GM19239 (cell line): ENCODE measurements at regions not wholly inside any gene's neighbourhood (a gene's known extent, or its start where the extent isn't known, plus 50 kb on each side); places are given as distances from the start of the nearest gene placed in this dataset.
A peak's percentile ranks its signal among the peaks of the same experiment; 100 is the strongest.
"Not testable (repeated sequence)": the region's sequence is repeated elsewhere in the genome, so short reads cannot be mapped to it uniquely, and the experiment has no call there.

Experiments
- DNase-seq: peaks from one replicate; pipeline ENCODE4 v3.0.0; 2011; ENCODE audit warnings: low spot score; ENCODE audit not compliant: insufficient read length
- FAIRE-seq: peaks from 2 replicates; lab custom pipeline; 2011; peaks lifted over from hg19 to GRCh38; lab: Jason Lieb, UNC

DNA sequence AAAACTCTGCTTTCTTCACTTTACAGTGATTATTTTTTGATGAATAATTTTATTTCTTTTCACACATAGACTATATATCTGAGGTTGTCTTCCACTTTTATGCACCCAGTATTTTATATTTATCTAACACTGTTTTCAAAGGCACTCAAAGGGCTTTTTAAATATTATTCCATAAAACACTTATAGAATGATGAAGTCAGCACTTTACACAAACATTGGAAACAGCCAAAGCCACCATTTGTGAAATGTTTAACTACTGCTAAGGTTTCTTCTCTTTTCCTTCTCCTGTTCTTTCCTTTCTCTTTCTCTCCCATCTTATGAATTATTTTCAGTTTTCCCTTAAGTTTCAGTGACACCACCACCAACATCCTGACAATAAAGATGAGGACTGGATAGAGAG lies 317.7 kb upstream of the FAM78B start:
- DNase-seq (no peak), FAIRE-seq (no peak)

DNA sequence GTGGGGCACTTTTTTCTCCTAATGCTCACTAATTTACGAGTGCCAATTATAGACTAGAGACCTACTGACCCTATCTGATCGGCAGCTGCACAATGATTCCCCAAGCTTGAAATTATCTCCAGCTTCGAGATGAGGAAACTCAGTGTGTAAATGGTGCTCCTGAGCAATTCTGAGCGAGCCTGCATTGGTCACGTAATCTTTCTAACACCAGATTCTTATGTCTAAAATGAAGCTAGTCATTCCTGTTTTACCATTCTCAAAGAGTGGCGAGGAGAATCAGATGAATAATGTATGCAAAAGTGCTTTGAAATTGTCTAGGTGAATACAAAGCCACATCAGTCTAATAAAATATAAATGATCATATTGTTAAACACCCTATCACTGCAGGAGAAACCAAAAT lies 318.1 kb upstream of the FAM78B start:
- DNase-seq (no peak), FAIRE-seq (peak; percentile 60)

DNA sequence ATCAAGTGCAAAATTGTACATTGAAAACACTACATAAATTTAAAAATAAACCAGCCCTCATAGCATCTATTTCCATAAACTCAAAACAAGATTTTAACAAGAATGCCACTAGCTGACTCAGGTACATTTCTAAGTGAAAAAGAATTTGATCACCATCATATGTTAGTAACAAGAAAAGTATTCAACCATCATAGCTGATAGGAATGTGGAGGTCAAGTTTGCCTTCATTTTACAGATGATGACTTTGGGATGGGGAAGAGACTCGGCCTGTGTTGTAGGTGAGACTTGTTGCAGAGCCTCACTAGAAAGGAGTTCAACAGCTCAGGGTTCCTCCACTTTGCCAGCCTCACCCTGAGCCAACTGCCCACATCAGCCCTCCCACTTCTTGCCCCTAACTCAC lies 318.8 kb upstream of the FAM78B start:
- DNase-seq (no peak), FAIRE-seq (no peak)

DNA sequence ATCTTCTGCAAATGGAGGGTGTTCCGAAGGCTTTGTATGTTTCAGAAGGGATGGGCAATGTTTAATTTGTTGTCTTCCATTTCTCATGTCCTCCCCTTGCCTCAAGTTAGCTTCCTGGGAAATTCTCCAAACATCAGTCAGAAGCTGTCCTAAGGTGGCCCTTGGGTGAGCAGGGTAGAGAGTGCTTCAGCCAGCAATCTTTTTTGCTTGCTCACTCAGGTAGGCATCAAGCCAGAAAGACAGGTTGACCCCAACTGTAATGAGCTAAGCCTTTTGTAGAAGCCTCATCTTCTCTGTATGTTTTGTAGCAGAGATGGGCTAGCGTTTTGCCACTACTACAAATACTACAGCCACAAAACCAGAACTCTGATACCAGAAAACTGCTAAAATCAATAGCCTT lies 321.5 kb upstream of the FAM78B start:
- DNase-seq (no peak), FAIRE-seq (no peak)

DNA sequence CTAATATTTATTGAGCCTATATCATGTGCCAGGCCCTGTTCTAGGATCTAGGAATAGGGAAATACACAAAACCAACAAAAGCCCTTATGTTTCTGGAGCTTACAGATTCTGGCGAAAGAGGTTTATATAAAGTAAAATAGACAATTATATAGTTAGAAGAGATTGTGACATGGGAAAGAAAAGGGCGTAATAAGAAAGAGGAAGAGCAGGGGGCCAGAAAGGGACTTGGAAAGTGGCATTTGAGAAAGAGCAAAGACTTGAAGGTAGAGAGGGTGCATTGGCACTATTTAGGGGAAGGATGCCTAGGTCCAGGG lies 322.5 kb upstream of the FAM78B start:
- FAIRE-seq (no peak), DNase-seq (no peak)

DNA sequence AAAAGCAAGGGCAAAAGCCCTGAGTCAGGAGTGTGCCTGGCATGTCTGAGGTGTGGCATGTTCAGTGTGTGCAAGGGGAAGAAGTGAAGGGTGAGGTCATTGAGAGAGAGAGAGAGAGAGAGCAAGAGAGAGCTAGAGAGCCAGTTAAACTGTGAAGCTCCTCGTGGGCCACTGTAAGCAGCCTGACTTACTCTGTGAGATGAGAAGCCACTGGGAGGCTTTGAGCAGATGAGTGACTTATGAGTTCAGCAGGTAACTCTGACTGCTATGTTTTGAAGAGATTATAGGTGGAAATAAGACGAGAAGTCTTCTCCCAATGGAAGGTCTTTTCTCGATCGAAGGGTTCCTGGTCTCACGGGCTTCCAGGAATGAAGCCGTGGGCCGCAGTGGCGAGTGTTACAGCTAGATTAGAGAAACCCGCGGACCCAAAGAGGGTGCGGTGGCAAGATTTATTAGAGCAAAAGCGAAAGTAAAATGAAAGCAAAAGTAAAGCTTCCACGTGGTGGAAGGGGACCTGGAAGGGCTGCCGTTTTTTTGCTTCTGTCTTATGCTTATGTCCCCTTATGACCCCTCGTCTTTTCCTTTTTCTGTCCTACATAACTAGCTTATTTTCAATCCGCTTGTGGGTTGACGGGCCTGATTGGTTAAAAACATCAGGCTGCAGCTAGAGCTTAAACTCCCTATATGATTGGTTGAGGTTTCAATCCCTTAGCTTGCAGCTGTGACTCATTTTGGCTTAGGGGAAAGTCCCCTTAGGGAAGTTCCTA lies 323.1 kb upstream of the FAM78B start:
- peak; percentile 20 for DNase-seq
- no peak for FAIRE-seq

DNA sequence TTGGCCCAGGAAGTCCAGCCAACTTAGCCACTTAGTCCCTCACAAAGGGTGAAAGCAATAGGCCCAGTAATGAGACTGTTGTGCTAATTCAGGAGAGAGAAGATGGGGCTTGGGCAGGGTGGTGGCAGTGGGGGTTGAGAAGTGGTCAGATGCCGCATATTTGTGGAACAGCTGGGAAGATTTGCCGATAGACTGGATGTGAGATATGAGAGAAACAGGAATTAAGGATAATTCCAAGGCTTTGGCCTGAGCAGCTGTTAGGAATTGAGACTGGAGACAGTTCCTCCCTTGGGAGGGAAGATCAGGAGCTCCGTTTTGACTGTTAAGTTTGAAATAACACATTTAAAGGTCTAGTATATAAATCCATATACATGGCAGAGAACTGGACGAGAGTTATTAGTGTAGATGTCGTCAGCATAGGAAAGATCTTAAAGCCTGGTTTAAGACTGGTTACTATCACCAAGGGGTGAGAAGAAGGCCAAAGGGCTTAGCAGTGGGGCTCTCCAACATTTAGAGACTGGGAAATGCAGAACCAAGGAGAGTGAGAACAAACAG lies 323.7 kb upstream of the FAM78B start:
- no peak for DNase-seq
- FAIRE-seq, result peak; percentile 97

DNA sequence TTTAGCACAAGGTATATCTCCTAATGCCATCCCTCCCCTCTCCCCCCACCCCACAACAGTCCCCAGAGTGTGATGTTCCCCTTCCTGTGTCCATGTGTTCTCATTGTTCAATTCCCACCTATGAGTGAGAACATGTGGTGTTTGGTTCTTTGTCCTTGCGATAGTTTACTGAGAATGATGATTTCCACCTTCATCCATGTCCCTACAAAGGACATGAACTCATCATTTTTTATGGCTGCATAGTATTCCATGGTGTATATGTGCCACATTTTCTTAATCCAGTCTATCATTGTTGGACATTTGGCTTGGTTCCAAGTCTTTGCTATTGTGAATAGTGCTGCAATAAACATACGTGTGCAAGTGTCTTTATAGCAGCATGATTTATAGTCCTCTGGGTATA lies 327.0 kb upstream of the FAM78B start:
- DNase-seq, FAIRE-seq: not testable (repeated sequence)

DNA sequence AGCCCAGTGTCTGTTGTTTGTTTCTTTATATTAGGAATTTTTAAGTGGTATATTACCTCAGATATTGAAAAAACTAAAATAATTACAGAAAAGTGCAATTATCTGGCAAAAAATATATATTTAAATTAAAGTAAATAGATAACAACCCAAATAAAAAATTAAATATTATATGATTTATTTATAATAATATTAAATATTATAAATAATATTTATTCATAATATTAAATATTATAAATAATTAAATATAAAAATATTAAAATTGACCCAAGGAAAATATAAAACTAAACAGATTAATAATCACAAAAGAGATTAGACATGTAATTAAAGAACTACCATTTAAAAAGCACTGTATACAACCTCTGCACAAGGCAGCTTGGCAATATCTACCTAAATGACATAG lies 331.9 kb upstream of the POGK start:
- FAIRE-seq, result no peak
- no peak for DNase-seq

DNA sequence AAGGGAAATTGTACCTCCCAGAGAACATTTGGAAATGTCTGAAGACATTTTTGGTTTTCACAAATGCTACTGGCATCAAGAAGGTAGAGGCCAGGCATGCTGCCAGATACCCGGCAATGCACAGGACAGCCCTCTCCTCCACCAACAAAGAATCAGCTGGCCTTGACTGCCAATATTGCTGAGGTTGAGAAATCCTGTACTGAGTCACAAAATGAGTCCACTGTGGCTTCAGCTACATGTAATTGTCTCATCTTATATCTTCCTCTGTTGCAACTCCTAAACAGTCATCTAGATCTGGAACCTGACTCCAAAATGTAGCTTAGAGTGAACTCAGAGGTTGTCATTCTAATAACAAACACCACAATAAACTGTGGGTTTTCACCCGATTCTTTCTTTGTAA lies 327.5 kb upstream of the POGK start:
- DNase-seq (no peak), FAIRE-seq (no peak)

DNA sequence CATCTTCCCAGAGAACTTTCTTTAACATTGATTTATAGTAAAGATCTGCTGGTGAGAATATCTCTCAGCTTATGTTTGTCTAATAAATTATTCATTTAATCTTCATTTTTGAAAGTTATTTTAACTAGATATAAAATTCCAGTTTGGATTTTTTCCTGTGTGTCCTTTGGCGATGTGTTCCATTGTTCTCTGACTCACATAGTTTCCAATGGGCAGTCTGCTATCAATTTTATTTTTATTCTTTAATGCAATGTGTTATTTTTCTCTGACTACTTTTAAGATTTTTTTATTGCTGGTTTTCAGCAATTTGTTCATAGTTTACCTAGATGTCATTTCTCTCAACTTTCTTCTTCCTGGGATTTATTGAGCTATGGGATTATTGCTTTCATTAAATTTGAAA lies 325.2 kb upstream of the POGK start:
- DNase-seq (no peak), FAIRE-seq (no peak)

DNA sequence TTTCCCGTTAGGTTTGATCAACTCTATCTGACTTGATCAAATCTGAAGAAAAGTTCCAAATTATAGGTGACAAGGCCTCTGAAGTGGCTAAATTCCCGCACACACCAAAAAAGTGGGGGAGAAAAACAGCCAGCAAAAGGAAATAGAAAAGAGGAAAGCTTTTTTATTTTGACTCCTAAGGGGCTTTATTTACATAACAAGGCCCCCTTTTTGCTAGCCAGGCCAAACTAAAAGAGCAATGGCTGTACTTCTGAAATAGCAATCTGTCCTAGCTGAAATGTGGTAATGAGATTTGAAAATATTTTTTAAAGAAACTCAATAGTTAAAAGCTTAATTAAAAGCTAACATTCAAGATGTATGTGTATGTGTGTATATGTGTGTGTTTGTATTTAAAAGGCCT lies 311.5 kb upstream of the POGK start:
- FAIRE-seq (no peak), DNase-seq (no peak)

DNA sequence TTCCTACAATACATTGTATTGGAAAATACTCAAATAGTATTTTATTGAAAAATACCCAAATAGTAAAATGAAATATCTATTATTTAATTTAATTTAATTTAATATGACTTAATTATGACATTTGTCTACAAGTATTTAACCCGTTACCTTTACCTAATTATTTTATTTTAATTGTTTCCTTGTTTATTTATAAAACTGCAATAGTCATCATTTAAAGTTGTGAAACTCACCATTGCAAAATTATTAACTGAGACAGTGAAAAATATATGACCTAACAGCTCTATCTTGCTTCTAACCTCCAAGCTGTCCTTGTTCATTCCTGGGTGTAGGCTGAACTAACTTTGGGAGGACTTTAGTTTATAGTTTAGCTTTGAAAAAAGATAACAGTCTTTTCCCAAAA lies 300.6 kb upstream of the POGK start:
- no peak for DNase-seq
- no peak for FAIRE-seq

DNA sequence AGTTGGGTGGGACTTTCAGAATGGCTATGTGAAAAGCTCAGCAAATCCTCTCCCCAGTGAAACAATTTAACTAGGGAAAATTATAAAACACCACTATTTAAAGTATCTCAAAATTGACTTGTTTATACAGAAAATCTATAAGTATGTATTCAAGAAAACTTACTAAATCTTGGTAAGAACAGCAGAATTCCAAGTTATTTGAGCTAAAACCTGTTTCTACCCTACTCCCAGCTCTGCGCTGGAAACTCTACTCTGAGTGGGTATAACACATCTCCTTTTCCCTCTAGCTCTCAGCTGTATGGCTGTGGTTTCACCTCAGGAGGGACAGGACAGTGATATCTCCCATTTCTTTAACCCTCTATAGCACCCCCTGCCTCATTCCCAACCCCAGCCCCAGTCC lies 295.2 kb upstream of the POGK start:
- FAIRE-seq, result no peak
- no peak for DNase-seq

DNA sequence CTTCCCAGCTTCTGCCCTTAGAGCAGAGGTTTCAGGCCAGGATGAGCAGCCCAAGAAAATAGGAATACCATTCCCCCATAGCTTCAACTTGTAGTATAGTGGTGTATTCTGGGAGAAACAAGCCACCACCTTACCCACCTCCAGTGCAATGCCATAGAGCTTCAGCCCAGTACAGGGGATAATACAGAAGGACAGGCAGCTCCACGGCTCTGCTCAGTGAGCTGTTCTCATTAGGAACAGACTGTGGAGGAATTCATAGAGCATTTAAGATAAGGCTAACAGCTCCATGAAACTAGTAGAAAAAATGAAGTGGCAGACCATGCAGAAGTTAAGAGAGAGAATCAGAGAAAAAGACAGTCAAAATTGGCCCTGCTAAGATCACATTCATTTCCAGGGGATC lies 294.7 kb upstream of the POGK start:
- FAIRE-seq (no peak), DNase-seq (no peak)

DNA sequence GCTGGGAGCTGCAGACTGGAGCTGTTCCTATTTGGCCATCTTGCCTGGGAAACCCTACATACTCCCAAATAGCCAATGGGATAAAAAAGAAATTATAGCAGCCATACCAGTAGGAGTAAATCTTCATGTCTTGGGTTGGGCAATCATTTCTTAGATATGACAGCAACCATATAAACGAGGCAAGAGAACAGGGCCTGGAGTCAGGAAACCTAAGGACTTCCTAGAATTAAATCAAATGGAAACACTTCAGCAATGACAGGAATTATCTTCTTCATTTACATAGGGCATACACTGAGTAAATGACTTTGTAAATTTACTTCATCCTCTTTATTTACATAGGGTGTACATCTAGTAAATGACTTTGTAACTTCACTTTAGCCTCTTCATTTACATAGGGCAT lies 286.6 kb upstream of the POGK start:
- no peak for FAIRE-seq

DNA sequence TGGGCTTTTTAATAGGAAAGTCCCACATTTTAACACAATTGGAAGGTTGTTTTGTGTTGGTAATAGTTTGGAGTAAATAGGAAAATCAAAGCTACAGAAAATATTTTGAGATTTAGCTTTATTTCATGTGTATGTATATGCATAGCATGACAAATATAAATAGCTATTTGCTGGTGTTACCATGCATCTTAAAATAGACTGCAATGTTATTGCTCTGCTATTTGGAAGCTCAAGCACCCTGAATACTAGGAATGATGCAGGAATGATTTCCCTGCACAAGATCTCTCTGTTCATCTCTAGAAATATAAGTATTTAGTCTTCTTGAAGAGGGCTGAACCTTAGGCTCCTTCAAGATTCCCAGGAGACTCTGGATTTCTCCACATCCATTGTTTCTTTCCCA lies 268.3 kb upstream of the POGK start:
- DNase-seq (no peak), FAIRE-seq (no peak)

More for the DNA sequence above, 286.6 kb upstream of the POGK start:
- no peak for DNase-seq

DNA sequence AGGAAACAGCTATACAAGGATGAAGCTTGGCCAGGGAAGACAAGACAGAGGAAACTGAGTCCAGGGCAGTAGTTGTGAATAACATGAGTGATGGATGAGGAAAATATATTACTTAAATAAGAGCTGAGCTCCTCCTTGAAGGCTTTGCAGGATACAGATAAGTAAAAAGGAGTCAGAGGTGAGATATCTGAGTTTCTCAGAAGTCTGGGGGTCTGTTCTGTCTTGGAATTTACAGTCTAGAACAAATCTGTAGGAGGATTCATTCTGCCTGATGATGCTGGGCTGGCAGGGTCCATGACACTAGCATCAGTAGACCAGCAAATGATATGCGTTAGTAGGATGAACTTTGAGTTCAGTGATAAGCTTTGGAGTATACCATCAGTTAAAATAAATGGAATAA lies 266.1 kb upstream of the POGK start:
- DNase-seq, result no peak
- FAIRE-seq, result no peak

DNA sequence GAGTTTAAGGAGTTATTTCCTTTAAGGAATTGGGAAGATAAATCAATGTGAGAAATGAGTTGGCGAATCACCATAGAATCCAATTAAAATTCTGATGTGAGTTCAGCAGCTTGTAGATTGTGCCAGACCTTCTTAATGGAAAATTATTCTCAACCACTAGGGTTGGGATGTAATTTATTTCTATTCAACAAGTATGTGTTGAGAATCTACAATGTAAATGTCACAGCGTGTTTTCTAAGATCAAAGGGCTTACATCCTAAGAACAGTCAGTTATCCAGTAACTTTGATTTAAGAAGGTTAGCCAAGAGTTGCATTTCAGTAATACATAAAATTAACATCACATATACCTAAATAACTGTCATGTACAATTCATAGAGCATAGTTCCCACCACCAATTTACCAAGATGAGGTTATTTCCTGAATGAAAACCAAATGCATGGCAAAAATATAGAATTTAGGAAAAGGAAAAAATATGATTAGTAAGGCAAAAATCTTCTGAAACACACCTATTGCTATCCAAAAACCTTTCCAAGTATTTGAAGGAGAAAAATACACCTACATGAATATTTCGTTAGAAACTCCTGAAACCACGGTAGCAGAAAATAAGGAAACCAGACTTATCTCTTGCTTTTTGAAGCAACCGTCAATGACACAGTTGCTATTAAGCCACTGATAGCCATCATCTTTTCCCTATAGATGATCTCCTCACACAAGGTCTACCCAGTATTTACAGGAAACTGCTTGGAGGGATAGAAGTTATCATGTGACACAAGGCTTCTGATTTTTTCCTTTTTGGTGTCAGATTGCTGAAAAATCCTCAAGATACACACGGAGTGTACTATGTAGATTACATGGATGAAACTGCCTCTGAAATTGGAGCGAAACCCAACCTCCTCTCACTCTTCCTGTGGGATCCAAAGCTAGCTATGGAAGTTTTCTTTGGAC lies 259.4 kb upstream of the POGK start:
- no peak for FAIRE-seq
- DNase-seq, result no peak

DNA sequence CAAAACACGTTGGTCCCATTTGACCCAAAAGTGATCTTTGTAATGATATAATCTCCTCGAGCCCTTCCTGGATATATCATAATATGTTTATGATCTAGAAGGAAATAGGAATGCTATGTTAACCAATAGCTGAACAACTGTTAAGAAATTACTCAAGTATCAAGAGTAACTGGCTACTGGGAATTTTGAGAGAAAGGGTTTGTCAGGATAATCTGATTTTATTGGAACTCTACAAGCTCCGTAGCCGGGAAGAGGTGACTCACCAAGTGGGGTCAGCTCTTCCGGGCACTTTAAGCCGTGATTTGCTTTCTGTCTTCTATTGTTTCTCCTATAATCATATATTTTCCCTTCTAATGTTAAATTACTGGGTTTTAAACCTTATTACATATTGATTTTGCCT lies 250.5 kb upstream of the POGK start:
- FAIRE-seq (no peak), DNase-seq (no peak)

DNA sequence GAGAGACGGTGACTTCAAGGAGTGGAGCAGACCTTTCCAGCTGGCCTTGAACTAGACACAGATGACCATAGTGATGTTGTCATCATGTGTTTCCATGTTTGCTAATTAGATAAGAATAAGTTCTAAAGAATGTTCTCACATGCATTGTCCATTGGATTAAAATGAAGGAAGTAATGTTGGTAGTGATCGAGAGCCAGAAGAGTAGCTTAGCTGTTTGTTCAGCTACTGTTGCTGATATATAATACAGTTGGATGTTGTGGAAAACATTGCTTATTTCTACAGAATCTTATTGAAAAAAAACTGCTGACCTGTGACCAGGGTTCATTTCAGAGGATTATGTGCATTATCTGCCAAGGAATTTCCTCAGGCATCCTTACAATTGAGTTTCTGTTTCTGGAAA lies 249.1 kb upstream of the POGK start:
- DNase-seq (no peak), FAIRE-seq (no peak)
